Pons (tissue), 1 donor: ENCODE measurements at regions not wholly inside any gene's neighbourhood (a gene's known extent, or its start where the extent isn't known, plus 50 kb on each side); places are given as distances from the start of the nearest gene placed in this dataset.
"Not testable (repeated sequence)": the region's sequence is repeated elsewhere in the genome, so short reads cannot be mapped to it uniquely, and the experiment has no call there.

Experiments
- DNase-seq: peaks from one replicate; pipeline ENCODE4 v3.0.0-alpha.2; 2016; ENCODE audit warnings: low spot score

DNA sequence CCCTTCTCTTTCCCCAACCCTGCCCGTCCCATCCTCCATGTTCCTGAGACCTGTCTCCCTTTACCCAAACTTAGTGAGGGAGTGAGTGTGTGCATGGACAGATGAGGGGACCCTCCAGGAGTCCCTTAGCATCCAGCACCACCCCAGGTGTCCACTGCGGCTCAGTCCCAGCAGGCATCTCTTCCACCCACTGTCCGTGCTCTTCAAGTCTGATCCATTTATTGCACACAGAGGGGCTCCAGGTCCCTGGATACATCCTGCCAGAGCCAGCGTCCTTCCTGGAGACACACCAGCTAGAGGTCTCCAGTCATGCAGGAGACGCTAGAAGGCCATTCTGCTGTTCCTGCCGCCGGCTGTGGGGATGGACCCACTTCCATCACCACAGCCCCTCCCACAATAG is 239.2 kb downstream of the ADGRD1 start:
- no peak for DNase-seq

DNA sequence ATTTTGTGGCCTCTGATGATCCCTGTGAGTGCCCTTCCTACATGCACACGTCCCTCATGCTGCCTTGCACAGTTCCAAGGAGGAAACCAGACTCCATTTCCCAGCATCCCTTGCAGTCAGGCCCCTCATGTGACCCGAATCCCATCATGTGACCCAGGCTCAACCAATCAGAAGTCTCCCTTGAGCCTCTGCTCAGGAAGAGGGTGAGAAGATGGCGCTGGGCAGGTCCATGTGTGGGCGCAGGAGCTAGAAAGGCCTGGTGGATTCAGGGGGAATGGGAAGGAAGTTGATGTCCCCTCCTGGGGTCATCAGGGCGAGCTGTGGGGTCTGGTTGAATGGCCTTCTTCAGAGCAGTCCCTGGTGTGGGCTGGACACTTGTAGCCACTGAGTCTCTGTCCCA is 240.5 kb downstream of the ADGRD1 start:
- no peak for DNase-seq

DNA sequence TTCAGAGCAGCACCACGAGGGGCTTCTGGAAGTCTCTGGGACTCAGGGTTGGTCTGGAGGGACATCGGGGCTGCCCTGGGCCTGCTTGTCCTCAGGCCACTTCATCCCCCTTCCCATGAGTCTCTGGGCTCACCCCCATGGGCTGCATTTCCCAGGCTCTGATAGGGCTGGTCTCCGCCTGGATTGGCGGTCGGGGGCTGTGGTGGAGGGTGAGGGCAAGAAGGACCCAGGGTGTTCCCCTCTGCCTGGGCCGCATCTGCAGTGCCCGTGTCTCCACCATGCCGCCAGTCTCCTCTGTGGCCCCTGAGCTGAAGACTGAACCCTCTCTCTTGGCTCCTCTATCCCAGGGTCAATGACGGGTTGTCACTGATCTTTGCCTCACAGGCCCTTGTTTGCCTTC is 242.1 kb downstream of the ADGRD1 start:
- DNase-seq = no peak

DNA sequence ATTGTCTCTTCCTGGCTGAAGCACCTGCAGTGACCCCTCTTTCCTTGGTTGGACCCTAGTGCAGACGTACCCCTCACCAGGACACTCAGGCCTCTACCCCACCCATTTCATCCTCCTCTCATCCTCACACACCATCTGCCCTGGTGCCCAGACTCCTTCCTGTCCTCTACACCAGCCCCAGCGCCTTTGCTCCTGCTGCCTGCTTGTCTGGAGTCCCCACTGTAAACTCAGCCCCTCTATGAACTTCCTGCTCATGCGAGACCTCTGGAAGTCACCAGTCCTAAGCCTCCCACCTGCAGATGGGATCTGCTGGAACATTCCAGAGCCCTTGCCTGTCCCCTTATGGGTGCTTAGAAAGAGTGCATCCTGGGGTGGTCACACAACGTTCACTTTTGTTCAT is 242.5 kb downstream of the ADGRD1 start:
- DNase-seq = no peak

DNA sequence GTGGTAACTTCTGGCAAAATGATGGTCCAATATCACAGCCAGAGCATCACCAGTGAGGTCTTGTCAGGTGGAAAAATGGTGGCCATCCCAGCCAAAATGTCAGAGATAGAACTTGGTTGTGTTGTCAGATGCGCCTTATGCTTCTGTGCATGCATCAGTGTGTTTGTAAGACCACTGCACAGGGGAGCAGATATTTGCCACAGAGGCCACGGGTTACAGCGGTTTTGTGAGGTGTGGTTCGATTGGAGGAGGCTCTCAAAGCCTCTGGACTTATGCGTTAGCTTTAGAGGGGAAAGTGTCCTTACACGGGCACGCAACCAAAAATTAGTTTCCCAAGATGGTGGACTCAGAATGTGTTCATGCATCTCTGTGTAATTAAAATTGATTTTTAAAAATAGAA is 243.8 kb downstream of the ADGRD1 start:
- DNase-seq = no peak

DNA sequence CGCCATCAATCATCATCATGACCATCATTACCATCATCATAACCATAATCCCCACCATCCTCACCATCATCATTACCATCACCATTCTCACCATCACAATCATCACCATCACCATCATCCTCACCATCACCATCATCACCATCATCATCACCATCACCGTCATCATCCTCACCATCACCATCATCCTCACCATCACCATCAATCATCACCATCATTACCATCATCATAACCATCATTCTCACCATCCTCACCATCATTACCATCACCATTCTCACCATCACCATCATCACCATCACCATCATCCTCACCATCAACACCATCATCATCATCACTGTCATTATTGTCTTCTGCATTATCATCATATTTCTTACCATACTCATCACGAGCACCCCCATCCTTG is 245.5 kb downstream of the ADGRD1 start:
- DNase-seq = no peak

DNA sequence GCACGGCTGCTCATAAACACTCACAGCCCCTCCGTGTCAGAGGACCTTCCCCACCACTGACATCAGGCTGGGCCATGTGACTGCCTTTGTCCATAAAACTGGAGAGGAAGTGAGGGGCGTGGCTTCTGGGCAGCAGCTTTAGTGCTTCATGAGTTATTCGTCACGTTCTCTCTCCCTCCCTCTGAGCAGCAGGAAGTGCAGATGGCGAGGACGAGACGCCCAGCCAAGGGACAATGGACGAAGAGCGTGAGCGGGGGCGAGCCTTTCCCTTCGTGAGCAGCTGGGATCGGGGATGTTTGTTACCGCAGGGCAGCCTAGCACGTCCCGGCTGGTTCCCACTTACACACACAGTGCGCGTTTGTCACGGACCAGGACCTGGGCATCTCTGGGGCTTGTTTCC is 248.2 kb downstream of the ADGRD1 start:
- not testable (repeated sequence) for DNase-seq

DNA sequence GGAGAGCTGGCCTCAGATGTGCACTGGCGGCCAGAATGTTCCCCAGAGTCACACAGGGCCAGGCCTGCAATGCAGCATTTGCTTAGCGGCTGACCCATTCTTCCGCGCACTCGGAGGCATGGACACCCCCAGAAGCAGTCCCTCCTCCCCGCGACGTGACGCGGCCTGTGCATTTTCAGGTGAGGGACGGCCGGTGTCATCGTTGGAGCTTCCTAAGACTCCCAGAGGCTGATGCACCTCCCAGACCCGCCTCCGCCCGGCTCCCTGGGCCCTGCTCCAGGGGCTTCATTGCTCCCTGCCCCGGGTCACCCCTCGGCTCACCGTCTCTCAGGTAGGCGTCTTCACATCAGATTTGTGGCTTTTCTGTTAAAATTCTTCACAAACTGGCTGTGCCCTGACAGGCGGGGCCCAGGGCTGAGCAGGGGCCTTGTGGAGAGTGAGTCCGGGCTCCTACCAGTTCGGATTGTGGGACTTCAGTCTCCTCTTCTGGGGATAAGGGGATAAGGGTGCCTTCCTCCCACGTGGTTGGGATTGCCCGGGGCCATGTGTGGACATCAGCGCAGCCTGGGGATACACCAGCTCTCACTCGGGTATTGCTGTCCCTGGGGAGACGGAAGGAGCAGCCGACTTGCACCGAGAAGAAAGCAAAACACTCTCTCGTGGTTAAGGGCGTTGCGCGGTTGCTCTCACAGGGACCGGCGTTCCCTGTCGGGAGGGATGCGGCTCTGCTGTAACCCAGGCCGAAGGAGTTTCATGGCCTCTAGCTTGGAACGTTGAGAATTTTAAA is 249.1 kb downstream of the ADGRD1 start:
- no peak for DNase-seq

DNA sequence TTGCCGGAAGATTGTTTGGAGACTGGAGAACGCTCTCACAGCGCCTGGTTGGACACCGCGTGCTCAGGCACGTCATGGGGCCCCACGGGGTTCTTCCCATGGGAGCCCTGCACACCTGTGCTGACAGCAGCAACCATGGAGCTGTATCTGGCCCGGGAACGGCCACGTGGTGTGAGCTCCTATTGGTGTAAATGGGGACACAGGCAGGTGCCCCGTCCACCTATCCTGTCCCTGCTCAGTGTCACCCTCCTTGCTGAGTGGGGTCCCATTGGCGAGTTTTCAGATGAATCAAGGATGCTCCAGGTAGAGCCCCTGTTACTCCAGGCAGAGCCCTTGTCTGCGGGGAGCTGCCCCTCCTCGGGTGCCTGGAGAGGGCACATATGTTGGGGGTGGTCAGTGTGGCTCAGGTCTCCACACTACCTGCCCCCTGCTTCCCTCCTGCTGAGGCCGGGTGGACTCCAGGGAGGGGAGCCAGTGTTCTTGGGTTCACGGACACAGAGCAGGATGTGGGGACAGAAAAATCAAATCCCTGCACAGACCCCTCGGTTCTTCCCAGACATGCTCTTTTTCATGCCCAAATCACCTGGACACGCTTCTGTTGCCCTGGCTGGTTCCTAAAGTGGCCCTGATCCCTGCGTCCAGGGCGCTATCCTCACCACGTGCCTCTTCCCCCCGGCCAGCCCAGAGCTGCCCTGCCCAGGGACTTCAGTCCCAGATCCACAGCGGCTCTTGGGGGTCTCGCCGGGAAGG is 250.1 kb downstream of the ADGRD1 start:
- no peak for DNase-seq

DNA sequence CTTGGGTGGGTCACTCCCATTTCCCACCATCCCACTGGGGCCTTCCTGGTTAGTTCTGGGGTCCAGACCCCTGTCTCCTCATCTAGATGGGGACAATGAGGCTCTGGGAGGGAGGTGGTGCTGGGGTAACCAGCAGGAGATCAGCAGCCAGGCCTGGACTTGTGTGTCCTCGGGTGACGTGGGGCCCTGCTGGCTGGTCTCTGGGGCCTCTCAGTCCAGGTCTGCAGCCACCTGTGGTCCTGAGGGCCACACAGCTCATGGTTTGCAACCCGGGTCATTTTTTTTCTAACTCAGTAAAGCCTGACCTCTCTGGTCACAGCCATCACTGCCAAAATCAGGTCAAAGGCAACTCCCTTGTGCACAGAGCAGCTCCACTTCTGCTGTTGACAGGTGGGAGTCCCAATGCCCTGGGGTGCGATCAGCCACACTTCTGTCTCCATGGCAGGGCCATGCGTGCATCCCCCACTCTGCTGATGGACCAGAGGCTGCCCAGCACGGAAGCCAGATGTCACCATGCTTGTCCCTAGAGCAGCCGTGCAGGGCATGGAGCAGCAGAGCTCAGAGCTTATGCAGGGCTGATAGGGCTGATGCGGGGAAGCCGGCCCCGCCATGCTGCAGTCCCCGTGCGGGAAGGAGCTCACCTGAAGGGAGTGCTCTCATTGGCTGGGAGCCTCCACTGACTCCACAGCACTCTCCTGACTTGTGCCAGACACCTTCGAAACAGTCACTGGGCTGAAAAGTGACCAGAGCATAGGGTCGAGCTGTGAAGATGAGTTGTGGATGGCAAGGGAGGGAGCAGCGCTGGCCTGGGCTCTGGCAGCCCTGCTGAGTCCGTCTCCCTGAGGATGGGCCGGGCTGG is 250.9 kb downstream of the ADGRD1 start:
- DNase-seq = no peak

DNA sequence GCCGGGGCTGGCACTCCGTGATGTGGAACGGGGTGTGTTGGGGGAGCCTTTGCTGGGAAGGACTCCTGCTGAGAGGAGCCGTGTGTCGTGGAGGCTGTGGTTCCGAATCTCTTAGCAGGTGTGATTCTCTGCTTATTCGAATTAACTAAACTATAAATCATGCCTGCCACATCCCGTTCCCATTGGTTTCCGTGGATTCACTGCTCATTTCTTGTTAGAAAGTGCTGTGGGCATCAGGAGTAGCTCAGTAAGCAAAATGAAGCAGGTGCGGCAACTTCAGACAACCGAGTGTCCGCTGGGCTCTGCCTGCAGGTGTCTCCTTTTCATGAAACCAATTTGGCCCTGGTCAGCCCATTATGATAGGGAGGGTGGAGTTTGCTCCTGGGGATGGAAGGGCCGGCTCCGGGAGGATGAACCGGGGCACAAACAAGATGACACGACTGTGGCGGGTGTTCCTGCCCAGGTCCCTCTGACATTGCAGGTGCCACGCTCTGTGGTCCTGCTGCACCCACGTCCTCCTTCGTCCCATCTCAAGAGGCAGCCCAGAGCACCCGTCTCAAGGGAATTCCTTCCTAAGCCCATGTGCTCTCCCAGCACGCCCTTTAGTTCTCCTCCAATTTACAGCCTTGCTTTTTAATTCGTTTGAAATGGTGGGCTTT is 251.7 kb downstream of the ADGRD1 start:
- not testable (repeated sequence) for DNase-seq

DNA sequence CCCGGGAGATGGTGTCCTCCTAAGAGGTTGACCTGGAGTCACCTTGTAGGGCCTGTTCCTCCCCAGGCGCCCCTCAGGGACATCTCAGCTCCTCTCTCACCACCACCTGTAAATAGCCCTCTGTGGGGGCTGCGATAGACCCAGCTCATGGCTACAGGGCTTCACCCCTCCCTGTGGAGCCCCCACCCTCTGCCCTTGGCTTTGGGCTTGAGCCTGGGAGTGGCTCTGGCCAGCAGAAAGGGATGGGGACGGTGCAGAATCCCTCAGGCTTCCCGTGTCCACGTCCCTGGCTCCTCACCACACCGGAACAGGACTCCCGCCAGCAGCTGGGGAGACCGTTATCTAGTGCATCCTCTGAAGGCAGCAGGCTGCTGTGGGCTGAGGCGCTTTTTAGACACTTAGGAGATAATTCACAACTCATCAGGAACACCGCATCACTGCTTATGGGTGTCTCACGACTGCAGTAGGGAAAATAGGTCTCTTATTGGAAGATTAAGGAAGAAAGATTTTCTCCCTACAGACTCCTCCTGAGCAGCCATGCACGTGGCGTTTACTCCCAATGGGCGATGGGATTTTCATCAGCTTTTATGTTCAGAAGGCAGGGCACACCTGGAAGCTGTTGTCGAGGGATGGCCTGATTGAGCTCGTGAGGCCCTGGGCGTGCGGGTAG is 253.1 kb downstream of the ADGRD1 start:
- DNase-seq = not testable (repeated sequence)

DNA sequence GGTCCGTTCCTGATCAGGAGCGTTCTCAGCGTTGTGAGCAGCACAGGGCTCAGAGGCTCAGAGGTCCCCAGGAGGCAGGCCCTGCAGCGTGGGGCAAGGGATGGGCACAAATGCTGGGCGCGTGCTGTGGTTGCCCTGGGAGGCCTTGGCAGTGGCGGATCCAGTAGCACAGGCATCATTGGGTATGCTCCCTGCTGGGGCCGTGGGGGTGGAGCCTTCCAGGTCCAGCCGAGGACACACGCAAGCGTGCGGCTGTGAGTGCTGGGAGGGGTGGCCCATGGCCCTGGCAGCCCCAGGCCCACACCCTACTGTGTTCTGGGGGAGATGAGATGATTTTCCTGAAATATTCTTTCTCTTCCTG is 253.6 kb downstream of the ADGRD1 start:
- DNase-seq = not testable (repeated sequence)

DNA sequence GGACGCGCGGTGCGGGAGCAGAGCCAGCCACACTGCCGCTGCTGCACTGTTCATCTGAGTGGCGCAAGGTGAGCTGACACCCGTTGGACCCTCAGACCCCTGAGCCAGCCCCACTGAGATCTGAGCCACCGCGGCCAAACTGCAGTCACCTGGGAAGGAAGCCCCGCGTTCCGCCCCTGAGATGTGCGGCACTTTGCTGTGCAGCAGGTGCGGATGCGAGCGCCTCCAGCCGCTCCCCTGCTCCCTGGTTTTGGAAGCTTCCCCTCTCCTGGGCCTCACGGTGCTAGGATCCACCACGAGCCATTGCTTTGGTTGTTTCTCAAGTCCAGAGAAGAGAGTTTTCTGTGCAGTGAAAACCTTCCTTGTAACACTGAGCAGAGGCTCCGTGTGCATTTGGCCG is 254.1 kb downstream of the ADGRD1 start:
- not testable (repeated sequence) for DNase-seq

DNA sequence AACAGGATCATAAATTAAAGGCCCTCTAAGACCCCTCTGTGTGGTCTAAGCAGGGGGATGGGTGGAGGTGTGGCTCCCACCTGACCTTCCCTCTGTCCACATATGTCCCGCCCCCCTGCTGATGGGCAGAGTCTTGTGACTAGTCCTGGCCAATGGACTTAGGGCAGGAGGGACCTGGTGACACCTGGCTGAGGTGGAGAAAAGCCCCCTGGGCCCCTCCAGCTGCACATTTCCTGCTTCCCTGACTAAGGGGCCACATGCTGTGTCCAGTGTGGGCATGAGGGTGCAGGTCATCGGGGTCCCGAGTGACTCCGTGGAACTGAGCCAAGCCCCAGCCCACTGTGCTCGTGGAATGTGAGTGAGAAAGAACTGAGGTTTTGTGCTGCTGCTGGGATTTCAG is 254.7 kb downstream of the ADGRD1 start:
- DNase-seq = no peak

DNA sequence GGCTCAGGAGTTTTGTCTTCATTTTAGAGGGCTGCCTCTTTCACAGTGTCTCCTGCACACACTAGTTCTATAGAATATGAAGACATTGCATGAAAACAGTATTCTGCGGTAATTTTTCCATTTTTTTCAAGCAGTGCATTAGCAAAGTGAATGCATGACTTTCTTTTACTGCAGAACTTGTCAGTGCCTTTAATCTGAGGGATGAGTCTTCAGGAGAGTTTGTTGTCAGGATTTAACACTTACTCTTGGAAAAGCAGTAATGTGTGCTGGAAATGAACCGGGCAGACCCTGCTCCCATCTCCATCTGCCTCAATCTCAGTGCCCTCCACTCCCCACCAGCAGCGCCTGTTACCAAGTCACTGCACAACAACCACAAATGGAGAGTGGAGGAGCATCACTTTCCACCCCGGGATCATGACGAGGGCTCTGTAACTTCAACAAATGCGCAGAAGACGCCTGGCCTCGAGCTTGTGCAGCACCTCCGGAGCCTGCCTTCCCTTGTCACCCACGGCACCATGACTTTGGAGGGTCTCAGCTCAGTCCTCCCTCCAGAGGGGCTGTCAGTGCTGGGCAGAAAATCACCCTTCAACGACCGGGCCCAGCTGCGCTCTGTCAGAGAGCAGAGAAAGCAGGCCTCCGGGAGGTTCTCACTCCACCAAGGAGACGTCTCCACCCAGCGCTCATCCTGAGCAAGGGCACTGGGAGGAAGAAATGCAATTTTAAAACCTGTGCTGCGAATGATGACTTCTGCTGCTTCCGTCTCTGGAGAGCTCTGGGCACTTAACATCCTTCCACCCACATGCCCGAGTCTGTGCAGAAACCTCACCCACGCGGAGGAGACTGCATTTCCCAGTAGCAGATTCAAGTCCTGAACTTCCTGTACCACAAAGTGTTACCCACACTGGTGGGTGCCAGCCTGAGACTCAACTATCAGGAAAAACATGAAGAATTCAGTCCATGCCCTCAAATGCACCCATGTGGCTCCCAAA is 255.7 kb downstream of the ADGRD1 start:
- no peak for DNase-seq

DNA sequence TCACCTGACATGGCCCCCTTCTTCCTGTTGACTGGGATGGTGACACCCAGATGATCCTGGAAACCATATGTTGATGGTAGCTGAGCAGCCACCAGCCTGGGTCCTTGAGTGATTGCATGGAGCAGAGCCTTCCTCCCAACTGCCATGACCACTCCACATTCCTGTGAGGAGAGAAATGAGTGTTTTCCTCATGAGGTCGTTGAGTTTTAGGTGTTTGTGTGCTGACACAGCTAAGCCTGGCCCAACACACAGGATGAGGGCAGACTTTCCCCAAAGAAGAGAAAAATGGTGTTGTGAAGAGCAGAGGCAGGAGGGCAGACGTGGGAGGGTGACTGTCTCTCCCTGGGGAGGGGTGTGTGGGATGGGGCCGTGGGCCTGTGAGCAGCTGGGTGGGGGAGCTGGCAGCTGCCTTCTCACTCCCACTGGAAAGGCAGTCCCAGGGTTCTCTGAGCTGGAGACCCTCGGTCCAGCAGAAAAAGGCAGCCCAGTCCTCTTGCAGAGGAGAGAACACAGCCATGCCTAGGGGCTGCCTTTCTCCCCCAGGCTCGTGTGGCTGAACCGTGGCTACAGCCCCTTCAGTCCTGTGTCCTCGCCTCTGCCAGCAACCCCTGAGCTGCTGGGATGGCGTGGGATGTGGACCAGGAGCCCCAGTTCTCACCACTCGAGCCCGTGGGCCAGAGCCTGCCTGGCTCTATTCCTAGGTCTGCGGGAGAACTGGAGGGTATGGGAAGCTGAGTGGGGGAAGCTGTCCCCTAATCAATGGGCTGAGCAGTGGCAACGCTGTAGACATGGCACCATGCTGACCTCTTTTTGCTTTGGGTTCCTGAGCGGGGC is 257.0 kb downstream of the ADGRD1 start:
- DNase-seq = no peak

DNA sequence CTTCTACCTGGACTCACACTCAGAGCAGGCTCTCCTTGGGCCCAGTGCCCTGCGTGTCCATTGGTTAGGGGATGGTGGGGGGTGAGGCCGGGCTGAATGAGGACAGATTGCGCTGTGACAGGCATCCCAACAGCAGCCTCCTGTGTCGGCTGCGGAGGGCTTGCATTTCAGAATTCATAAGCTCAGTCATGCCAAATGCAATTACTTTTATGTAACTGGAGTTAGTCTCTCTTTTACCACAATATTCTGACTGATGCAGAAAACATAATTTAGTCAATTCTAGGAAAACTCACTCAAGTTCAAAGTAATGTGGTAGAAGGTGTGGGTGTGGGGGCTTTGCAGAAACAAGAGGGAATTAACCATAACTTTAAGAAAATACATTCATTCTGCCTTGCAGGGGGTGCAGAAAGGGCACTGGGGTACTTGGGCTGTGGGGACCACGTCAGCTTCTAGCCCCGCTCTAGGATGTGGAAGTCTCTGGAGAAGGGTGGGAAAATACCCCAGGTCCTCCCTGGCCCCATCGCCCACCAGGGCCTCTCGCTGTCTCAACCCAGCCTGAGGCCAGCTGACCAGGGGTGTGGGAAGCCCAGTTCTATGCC is 257.7 kb downstream of the ADGRD1 start:
- DNase-seq = no peak

DNA sequence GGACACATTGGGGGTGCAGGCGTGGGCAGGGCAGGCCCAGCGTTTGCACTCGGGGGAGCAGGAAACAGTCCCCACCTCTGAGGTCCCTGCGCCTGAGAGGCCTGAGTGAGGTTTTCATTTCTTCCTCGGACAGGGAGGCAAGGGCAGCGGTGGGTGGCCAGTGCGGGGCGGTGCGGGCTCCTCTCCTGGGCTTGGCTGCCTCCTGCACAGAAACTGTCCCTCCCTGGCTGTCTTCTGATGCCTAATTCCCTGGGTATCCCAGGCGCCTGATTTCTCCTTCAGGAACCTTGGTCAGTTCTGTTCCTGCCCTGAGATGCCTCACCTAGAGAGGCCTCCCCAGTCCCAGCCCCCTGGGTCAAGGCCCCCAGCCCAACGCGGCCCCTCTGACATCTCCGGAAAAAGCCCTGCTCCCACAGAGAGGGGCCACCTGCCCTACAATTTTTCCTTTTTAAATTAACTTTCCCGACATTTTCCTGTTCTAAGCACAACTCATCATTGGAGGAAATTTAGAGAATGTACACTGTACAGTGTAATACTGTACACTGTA is 260.3 kb downstream of the ADGRD1 start:
- no peak for DNase-seq
